Activated CD4-positive, alpha-beta memory T cell treated with anti-CD3 and anti-CD28 coated beads, Interleukin-2, amount 10 ng/mL, durations not matched to agents 7 days and 5 days (primary cell): ENCODE measurements at regions not wholly inside any gene's neighbourhood (a gene's known extent, or its start where the extent isn't known, plus 50 kb on each side); places are given as distances from the start of the nearest gene placed in this dataset.
"Not testable (repeated sequence)": the region's sequence is repeated elsewhere in the genome, so short reads cannot be mapped to it uniquely, and the experiment has no call there.

ENCODE experiments used
- CTCF ChIA-PET: fragments of 350-600 bp; sonication (Branson Sonifier 250); formaldehyde crosslinking; loops from one replicate; lab custom pipeline; 2021; ENCODE audit warnings: antibody characterized with exemption, inconsistent platforms; lab: Charles Lee
- POLR2A ChIA-PET: fragments of 350-600 bp; sonication (Branson Sonifier 250); formaldehyde crosslinking; loops from one replicate; lab custom pipeline; 2021; ENCODE audit warnings: antibody characterized with exemption; lab: Charles Lee
- DNase-seq: peaks from one replicate; pipeline ENCODE4 v3.0.0-alpha.2; 2020
- H3K27ac Mint-ChIP-seq: one replicate; pipeline ENCODE4 v1.8.0; 2021; ENCODE audit warnings: mild to moderate bottlenecking, mixed read lengths
- H3K27me3 Mint-ChIP-seq: one replicate; pipeline ENCODE4 v1.8.0; 2021; ENCODE audit warnings: mixed read lengths
- H3K36me3 Mint-ChIP-seq: one replicate; pipeline ENCODE4 v1.8.0; 2021; ENCODE audit warnings: low read depth, mixed read lengths
- H3K4me1 Mint-ChIP-seq: one replicate; pipeline ENCODE4 v1.8.0; 2021; ENCODE audit warnings: mixed read lengths
- H3K4me3 Mint-ChIP-seq: one replicate; pipeline ENCODE4 v1.8.0; 2021; ENCODE audit warnings: mild to moderate bottlenecking, mixed read lengths
- H3K9me3 Mint-ChIP-seq: one replicate; pipeline ENCODE4 v1.8.0; 2021; ENCODE audit warnings: mixed read lengths

DNA sequence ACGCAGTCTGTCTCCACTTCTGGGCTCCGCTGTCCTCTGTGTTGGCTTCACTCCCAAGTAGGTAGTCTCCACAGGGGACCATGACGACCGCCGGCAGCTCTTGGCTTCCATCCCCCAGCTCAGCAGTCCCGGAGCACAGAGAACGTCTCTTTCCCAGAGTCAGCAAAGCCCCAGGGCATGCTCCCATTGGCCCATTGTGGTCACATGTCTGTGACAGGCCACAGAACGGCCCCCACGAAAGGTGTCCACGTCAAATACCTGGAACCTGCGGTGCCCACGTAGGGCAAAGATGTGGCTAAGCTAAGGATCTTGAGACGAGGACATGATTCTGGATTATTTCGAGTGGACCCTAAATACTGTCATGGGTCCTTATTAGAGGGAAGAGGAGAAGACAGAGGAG, 438.4 kb upstream of the SULF2 start:
- Mint-ChIP-seq H3K36me3 (no peaks in the 10 kb centered on the region), H3K27ac (no peak overlapping the region), H3K4me1 (no peaks in the 10 kb centered on the region), H3K4me3 (no peak overlapping the region), H3K27me3 (no peaks in the 10 kb centered on the region), H3K9me3 (no peaks in the 10 kb centered on the region)
- POLR2A ChIA-PET = no interaction called here
- DNase-seq = no peak
- CTCF ChIA-PET = no interaction called here

- Mint-ChIP-seq H3K36me3 (no peaks in the 10 kb centered on the region), H3K9me3 (no peaks in the 10 kb centered on the region), H3K4me3 (no peak overlapping the region), H3K27ac (no peak overlapping the region), H3K27me3 (no peaks in the 10 kb centered on the region), H3K4me1 (no peaks in the 10 kb centered on the region)
- DNase-seq = no peak
- ChIA-PET POLR2A (no interaction called here), CTCF (no interaction called here)
Observed at GRCh38 chr20:48222595-48223180, 437.4 kb upstream of the SULF2 start.

GRCh38 chr20:48220033-48220633, 434.9 kb upstream of the SULF2 start:
- Mint-ChIP-seq H3K9me3 (no peaks in the 10 kb centered on the region), H3K27ac (no peak overlapping the region), H3K4me1 (no peaks in the 10 kb centered on the region), H3K27me3 (no peaks in the 10 kb centered on the region), H3K4me3 (no peak overlapping the region), H3K36me3 (no peaks in the 10 kb centered on the region)
- ChIA-PET POLR2A (no interaction called here), CTCF (no interaction called here)
- DNase-seq = no peak

GRCh38 chr20:48219306-48219705, 434.0 kb upstream of the SULF2 start:
- no peaks in the 10 kb centered on the region for H3K36me3 Mint-ChIP-seq
- ChIA-PET CTCF (no interaction called here), POLR2A (no interaction called here)
- H3K27me3 Mint-ChIP-seq = no peaks in the 10 kb centered on the region
- no peak overlapping the region for H3K4me3 Mint-ChIP-seq
- H3K4me1 Mint-ChIP-seq = no peaks in the 10 kb centered on the region
- H3K27ac Mint-ChIP-seq = no peak overlapping the region
- no peaks in the 10 kb centered on the region for H3K9me3 Mint-ChIP-seq
- no peak for DNase-seq

GRCh38 chr20:48217190-48217589, 431.9 kb upstream of the SULF2 start:
- no peak overlapping the region for H3K4me3 Mint-ChIP-seq
- no peaks in the 10 kb centered on the region for H3K9me3 Mint-ChIP-seq
- H3K27me3 Mint-ChIP-seq = no peaks in the 10 kb centered on the region
- POLR2A ChIA-PET = interaction anchor here (0.6 kb wide), 1 partner anchor 36 kb away, joined by 3 read pairs; no protein-coding TSS in a partner anchor
- no peaks in the 10 kb centered on the region for H3K36me3 Mint-ChIP-seq
- CTCF ChIA-PET = no interaction called here
- no peak overlapping the region for H3K27ac Mint-ChIP-seq
- no peak for DNase-seq
- H3K4me1 Mint-ChIP-seq = no peaks in the 10 kb centered on the region

GRCh38 chr20:48215536-48215935, 430.3 kb upstream of the SULF2 start:
- no peak for DNase-seq
- Mint-ChIP-seq H3K4me3 (no peak overlapping the region), H3K27ac (no peak overlapping the region), H3K36me3 (no peaks in the 10 kb centered on the region), H3K4me1 (no peaks in the 10 kb centered on the region), H3K27me3 (no peaks in the 10 kb centered on the region), H3K9me3 (no peaks in the 10 kb centered on the region)
- ChIA-PET CTCF (no interaction called here), POLR2A (no interaction called here)

GRCh38 chr20:48214601-48215000, 429.3 kb upstream of the SULF2 start:
- no peak overlapping the region for H3K4me3 Mint-ChIP-seq
- no peaks in the 10 kb centered on the region for H3K4me1 Mint-ChIP-seq
- ChIA-PET CTCF (no interaction called here), POLR2A (no interaction called here)
- H3K9me3 Mint-ChIP-seq = no peaks in the 10 kb centered on the region
- no peaks in the 10 kb centered on the region for H3K36me3 Mint-ChIP-seq
- no peak for DNase-seq
- no peaks in the 10 kb centered on the region for H3K27me3 Mint-ChIP-seq
- H3K27ac Mint-ChIP-seq = no peak overlapping the region

DNA sequence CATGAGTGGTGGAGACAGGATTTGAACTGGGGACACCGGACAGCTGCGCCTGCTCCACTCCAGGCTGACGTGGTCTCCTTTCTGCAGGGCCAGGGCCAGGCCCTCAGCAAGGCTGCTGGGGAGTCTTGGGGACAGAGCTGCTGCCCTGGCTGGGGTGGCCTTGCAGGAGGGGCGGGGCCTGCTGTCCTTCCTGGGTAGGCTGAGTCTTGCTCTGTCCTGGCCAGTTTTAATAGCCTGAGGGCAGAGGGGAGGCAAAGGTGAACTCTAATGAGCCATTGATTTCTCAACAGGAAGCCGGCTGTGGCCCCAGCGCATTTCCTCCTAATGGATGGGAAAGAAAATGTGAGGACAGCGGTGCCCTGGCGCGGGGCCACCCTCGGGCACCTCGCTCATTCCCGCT, 428.4 kb upstream of the SULF2 start:
- H3K4me3 Mint-ChIP-seq, H3K27me3 Mint-ChIP-seq, H3K27ac Mint-ChIP-seq, H3K4me1 Mint-ChIP-seq, H3K36me3 Mint-ChIP-seq, H3K9me3 Mint-ChIP-seq, CTCF ChIA-PET, DNase-seq, POLR2A ChIA-PET: not testable (repeated sequence)

- Mint-ChIP-seq H3K9me3 (no peaks in the 10 kb centered on the region), H3K27me3 (no peaks in the 10 kb centered on the region), H3K4me3 (no peak overlapping the region), H3K36me3 (no peaks in the 10 kb centered on the region), H3K27ac (no peak overlapping the region), H3K4me1 (no peaks in the 10 kb centered on the region)
- ChIA-PET POLR2A (no interaction called here), CTCF (no interaction called here)
- no peak for DNase-seq
Observed at GRCh38 chr20:48212806-48213509, 427.7 kb upstream of the SULF2 start.

DNA sequence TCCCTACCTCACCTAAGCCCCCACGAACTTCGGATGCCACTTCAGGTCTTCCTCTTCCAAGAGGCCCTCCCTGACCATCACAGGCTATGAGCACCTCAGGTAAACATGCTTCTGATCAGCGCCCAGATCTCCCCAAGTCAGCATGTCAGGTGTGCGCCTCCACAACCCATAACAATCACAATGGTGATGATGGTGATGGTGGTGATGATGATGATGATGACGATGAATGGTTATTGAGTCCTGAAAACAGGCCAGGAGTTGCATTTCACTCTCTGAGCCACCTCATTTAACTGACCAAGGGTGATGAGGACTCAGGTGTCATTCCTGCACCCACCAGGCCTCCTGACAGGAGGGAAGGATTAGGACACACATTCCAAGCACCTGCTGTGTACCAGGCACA, 426.6 kb upstream of the SULF2 start:
- ChIA-PET CTCF (no interaction called here), POLR2A (no interaction called here)
- DNase-seq = no peak
- no peaks in the 10 kb centered on the region for H3K4me1 Mint-ChIP-seq
- no peaks in the 10 kb centered on the region for H3K9me3 Mint-ChIP-seq
- no peaks in the 10 kb centered on the region for H3K27me3 Mint-ChIP-seq
- H3K36me3 Mint-ChIP-seq = no peaks in the 10 kb centered on the region
- H3K27ac Mint-ChIP-seq = no peak overlapping the region
- no peak overlapping the region for H3K4me3 Mint-ChIP-seq

DNA sequence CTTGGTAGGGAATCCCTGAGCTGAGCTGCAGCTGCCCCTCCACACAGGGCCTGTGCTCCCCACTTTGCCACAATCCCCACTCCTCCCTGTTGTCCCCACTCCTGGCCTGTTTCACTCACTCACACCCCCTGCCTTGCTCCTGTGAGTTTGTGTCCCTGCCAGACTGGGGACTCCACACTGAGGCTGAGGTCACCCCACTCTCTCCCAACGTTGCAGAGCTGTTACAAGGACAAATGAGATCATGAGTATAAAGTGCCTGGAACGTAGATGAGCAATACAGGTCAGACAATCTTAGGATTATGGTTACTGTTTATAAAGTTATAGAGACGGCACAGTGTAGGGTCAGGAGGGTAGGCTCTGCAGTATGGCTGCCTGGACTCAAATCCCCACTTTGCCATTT, 426.0 kb upstream of the SULF2 start:
- H3K4me3 Mint-ChIP-seq = no peak overlapping the region
- no peaks in the 10 kb centered on the region for H3K27me3 Mint-ChIP-seq
- H3K27ac Mint-ChIP-seq = no peak overlapping the region
- DNase-seq = no peak
- H3K36me3 Mint-ChIP-seq = no peaks in the 10 kb centered on the region
- CTCF ChIA-PET = no interaction called here
- POLR2A ChIA-PET = no interaction called here
- no peaks in the 10 kb centered on the region for H3K4me1 Mint-ChIP-seq
- H3K9me3 Mint-ChIP-seq = no peaks in the 10 kb centered on the region

DNA sequence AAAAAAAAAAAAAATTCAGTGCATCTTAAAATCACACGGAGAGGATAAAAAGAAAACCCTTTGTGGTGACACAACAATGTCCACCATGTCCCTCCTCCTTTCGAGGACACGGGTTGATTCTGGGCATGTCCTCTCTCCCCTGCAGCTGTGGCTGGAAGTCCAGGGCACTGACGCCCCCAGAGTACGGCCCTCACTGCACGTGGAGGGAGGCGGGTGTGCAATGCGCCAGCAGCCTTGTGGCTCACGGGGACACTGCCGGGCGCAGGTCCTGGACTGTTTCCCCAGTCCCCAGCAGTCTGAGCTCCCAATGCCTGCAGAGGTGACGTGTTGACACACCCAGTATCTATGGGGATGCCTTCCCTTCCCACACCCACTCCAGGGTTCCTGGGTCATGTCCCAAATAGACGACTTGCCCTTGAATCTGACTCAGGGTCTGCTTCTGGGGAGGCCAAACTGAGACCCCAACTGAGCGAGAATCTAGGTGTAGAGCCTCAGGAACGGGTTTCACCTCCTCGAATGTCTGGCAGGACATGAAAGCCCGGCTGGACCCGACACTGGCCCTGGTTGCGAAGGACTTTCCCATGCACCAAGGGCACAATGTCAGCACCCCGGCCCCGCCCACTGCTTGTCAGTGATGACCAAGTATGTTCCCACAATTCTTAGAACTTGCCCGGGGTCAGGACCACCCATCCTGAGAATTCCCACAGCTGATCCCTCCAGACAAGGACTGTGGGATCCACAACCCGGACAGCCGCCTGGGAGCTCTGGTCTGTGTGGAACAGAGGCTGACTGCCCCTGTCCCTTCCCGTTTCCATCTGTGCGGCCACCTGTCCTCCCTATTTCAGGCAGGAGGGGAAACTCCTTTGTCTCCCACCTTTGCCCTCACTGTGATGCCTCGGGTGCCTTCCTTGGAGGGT, 425.1 kb upstream of the SULF2 start:
- no peaks in the 10 kb centered on the region for H3K9me3 Mint-ChIP-seq
- no peaks in the 10 kb centered on the region for H3K36me3 Mint-ChIP-seq
- H3K27me3 Mint-ChIP-seq = no peaks in the 10 kb centered on the region
- no peak for DNase-seq
- CTCF ChIA-PET = no interaction called here
- no peaks in the 10 kb centered on the region for H3K4me1 Mint-ChIP-seq
- no peak overlapping the region for H3K4me3 Mint-ChIP-seq
- POLR2A ChIA-PET = no interaction called here
- no peak overlapping the region for H3K27ac Mint-ChIP-seq

- H3K4me3 Mint-ChIP-seq = no peak overlapping the region
- H3K36me3 Mint-ChIP-seq = no peaks in the 10 kb centered on the region
- ChIA-PET POLR2A (no interaction called here), CTCF (no interaction called here)
- no peak overlapping the region for H3K27ac Mint-ChIP-seq
- DNase-seq = no peak
- H3K9me3 Mint-ChIP-seq = no peaks in the 10 kb centered on the region
- H3K4me1 Mint-ChIP-seq = no peaks in the 10 kb centered on the region
- H3K27me3 Mint-ChIP-seq = no peaks in the 10 kb centered on the region
Observed at GRCh38 chr20:48209102-48209501, 423.8 kb upstream of the SULF2 start.
